OCI-LY7 (cell line): ENCODE measurements at regions not wholly inside any gene's neighbourhood (a gene's known extent, or its start where the extent isn't known, plus 50 kb on each side); places are given as distances from the start of the nearest gene placed in this dataset.

Experiments used
- BruUV-seq: library from RNA; stranded (reverse); fragments of 400-500 nt; replicated peaks from 2 replicates; lab custom pipeline; 2021; lab: Mats Ljungman, UMichigan
- CTCF ChIA-PET: fragments of 300-600 bp; sonication (Branson Sonifier 250); formaldehyde crosslinking; loops from one replicate; lab custom pipeline; 2022; ENCODE audit warnings: antibody characterized with exemption; ENCODE audit not compliant: unreplicated experiment; lab: Charles Lee
- POLR2A ChIA-PET: fragments of 300-600 bp; sonication (Branson Sonifier 250); formaldehyde crosslinking; loops from one replicate; lab custom pipeline; 2022; ENCODE audit warnings: antibody characterized with exemption; lab: Charles Lee
- DNase-seq: peaks from one replicate; pipeline ENCODE4 v3.0.0-alpha.2; 2015; ENCODE audit warnings: low spot score
- H2AFZ ChIP-seq: fragments of 200-600 bp; sonication (generic), shearing (Covaris generic); 2 replicates; pipeline ENCODE4 v1.6.1; 2014; ENCODE audit warnings: mild to moderate bottlenecking, antibody characterized with exemption, low read length, moderate library complexity
- H3K27ac ChIP-seq: fragments of 200-600 bp; sonication (generic); 2 replicates; pipeline ENCODE4 v1.5.1; 2014; ENCODE audit warnings: mixed run types, low read depth, mild to moderate bottlenecking, moderate library complexity, low read length, inconsistent platforms; ENCODE audit not compliant: poor library complexity, severe bottlenecking
- H3K36me3 ChIP-seq: fragments of 200-600 bp; sonication (generic); 2 replicates; pipeline ENCODE4 v1.6.1; 2014; ENCODE audit warnings: mild to moderate bottlenecking, antibody characterized with exemption, low read length, moderate library complexity, mixed read lengths; ENCODE audit not compliant: insufficient read depth
- H3K4me1 ChIP-seq: fragments of 200-600 bp; sonication (generic); 2 replicates; pipeline ENCODE4 v1.5.1; 2014; ENCODE audit warnings: mild to moderate bottlenecking, low read length; ENCODE audit not compliant: insufficient read depth, poor library complexity, severe bottlenecking
- H3K4me2 ChIP-seq: fragments of 200-600 bp; sonication (generic); 2 replicates; pipeline ENCODE4 v1.6.1; 2014; ENCODE audit warnings: mild to moderate bottlenecking, low read length
- H3K4me3 ChIP-seq: fragments of 200-600 bp; sonication (generic); 2 replicates; pipeline ENCODE4 v1.5.1; 2014; ENCODE audit warnings: mild to moderate bottlenecking, low read depth, low read length; ENCODE audit not compliant: poor library complexity, severe bottlenecking
- H3K79me2 ChIP-seq: fragments of 200-600 bp; sonication (generic); 2 replicates; pipeline ENCODE4 v1.6.1; 2016; ENCODE audit warnings: low read depth, mild to moderate bottlenecking, low read length, moderate library complexity, mixed read lengths; ENCODE audit not compliant: insufficient read depth
- H3K9me2 ChIP-seq: fragments of 200-600 bp; sonication (generic); 2 replicates; pipeline ENCODE4 v1.6.1; 2016; ENCODE audit warnings: mild to moderate bottlenecking, low read length, mixed read lengths; ENCODE audit not compliant: insufficient read depth
- H3K9me3 ChIP-seq: fragments of 200-600 bp; sonication (generic); 2 replicates; pipeline ENCODE4 v1.6.1; 2014; ENCODE audit warnings: mild to moderate bottlenecking, mixed run types, low read length, mixed read lengths
- H4K20me1 ChIP-seq: fragments of 200-600 bp; sonication (generic); 2 replicates; pipeline ENCODE4 v1.6.1; 2014; ENCODE audit warnings: mild to moderate bottlenecking, antibody characterized with exemption, low read length, moderate library complexity, mixed read lengths; ENCODE audit not compliant: insufficient read depth
- EZH2phosphoT487 ChIP-seq: fragments of 200-600 bp; sonication (generic); IDR thresholded peaks from 2 replicates; pipeline ENCODE4 v1.6.1; 2018; ENCODE audit warnings: low read depth, borderline replicate concordance, mild to moderate bottlenecking, mixed run types, antibody characterized with exemption, low read length, moderate library complexity, mixed read lengths
- intact Hi-C: fragments of 100-400 bp; cut with micrococcal nuclease; formaldehyde crosslinking; loops from one replicate; pipeline ENCODE4 v1.10.0; 2022; ENCODE audit not compliant: unreplicated experiment
- TF ChIP-seq, protein P1 (sequence below): fragments of 200-600 bp; sonication (generic); conservative IDR thresholded peaks from 2 replicates; pipeline ENCODE4 v1.5.1; 2014; ENCODE audit warnings: mild to moderate bottlenecking, antibody characterized with exemption, low read length, moderate library complexity, mixed read lengths

GRCh38 chr22:48044487-48045060 lies 1282.1 kb downstream of the TBC1D22A start:
- TF ChIP-seq EZH2phosphoT487: no peak
- TF ChIP-seq, protein P1, sequence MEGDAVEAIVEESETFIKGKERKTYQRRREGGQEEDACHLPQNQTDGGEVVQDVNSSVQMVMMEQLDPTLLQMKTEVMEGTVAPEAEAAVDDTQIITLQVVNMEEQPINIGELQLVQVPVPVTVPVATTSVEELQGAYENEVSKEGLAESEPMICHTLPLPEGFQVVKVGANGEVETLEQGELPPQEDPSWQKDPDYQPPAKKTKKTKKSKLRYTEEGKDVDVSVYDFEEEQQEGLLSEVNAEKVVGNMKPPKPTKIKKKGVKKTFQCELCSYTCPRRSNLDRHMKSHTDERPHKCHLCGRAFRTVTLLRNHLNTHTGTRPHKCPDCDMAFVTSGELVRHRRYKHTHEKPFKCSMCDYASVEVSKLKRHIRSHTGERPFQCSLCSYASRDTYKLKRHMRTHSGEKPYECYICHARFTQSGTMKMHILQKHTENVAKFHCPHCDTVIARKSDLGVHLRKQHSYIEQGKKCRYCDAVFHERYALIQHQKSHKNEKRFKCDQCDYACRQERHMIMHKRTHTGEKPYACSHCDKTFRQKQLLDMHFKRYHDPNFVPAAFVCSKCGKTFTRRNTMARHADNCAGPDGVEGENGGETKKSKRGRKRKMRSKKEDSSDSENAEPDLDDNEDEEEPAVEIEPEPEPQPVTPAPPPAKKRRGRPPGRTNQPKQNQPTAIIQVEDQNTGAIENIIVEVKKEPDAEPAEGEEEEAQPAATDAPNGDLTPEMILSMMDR: no peak

GRCh38 chr22:48043581-48043980 lies 1281.1 kb downstream of the TBC1D22A start:
- no peak for DNase-seq
- no peak overlapping the region for H3K27ac ChIP-seq
- ChIA-PET POLR2A (no interaction called here), CTCF (no interaction called here)
- TF ChIP-seq, protein P1: no peak
- TF ChIP-seq EZH2phosphoT487: no peak
- no peaks in the 10 kb centered on the region for H3K79me2 ChIP-seq
- H3K4me2 ChIP-seq: no peak overlapping the region
- intact Hi-C loops: no loop called here
- peaks cover 38% of the 10 kb centered on the region for H3K4me1 ChIP-seq
- no peaks in the 10 kb centered on the region for H3K9me3 ChIP-seq
- no peak overlapping the region for H3K4me3 ChIP-seq
- no peaks in the 10 kb centered on the region for H3K9me2 ChIP-seq
- H3K36me3 ChIP-seq: no peaks in the 10 kb centered on the region
- BruUV-seq: no TSS peak
- H2AFZ ChIP-seq: no peak overlapping the region
- no peaks in the 10 kb centered on the region for H4K20me1 ChIP-seq

More at GRCh38 chr22:48044487-48045060, 1282.1 kb downstream of the TBC1D22A start:
- H3K4me2 ChIP-seq: no peak overlapping the region
- H3K79me2 ChIP-seq: no peaks in the 10 kb centered on the region
- DNase-seq: no peak
- H3K36me3 ChIP-seq: no peaks in the 10 kb centered on the region
- POLR2A ChIA-PET: interaction anchor here (0.9 to 1.3 kb wide), 3 partner anchors 25 to 49 kb away, joined by 3 to 10 read pairs (median 4); no protein-coding TSS in a partner anchor
- intact Hi-C loops: loop anchor here (1.0 kb wide), 1 partner anchor 48 kb away; no protein-coding TSS in a partner anchor
- H2AFZ ChIP-seq: peak overlapping the region; percentile 91; the same call in 1 of the 2 replicates
- H3K4me1 ChIP-seq: peaks cover 33% of the 10 kb centered on the region
- H3K4me3 ChIP-seq: no peak overlapping the region
- BruUV-seq: no TSS peak
- no peaks in the 10 kb centered on the region for H4K20me1 ChIP-seq
- H3K9me3 ChIP-seq: no peaks in the 10 kb centered on the region
- no peak overlapping the region for H3K27ac ChIP-seq
- H3K9me2 ChIP-seq: no peaks in the 10 kb centered on the region
- CTCF ChIA-PET: interaction anchor here (0.7 kb wide), 1 partner anchor 26 kb away, joined by 4 read pairs; no protein-coding TSS in a partner anchor

DNA sequence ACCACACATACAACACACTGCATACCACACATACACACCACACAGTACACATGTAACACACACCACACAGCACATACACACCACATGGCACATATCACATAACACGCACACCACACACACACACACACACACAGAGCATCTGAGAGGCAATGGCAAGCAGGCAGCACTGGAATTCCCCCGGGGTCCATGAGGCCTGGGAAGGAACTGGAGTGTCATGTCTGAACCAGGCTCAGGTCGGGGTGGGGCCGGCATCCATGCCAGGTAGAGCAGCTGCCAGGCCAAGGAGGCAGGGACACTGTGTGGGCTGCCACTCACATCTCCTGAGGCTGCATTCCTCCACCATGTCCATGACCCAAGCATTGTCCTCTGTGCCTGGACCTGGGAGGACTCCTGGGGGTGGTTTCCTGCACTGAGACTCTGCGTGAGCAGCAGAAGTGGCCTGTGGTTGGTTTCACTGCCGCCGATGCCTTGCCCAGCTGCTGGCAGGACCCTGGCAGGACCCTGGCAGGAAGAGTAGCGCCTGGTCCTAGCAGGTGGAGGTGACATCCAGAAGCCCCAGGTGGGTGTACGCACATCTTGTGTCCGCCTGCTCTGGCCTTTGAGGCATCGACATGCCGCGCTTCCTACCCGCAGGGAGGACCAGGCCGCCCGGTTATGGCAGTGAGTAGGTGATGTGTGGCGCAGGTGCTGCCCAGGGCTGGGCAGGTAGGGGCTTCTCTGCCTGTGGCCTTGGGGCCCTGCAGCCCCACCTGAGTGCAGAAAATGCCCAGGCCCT lies 1280.4 kb downstream of the TBC1D22A start:
- DNase-seq: no peak
- H3K79me2 ChIP-seq: no peaks in the 10 kb centered on the region
- no TSS peak for BruUV-seq
- POLR2A ChIA-PET: no interaction called here
- no peak overlapping the region for H3K27ac ChIP-seq
- peaks cover 40% of the 10 kb centered on the region for H3K4me1 ChIP-seq
- no peak overlapping the region for H2AFZ ChIP-seq
- no peaks in the 10 kb centered on the region for H3K9me2 ChIP-seq
- no peak overlapping the region for H3K4me3 ChIP-seq
- H3K36me3 ChIP-seq: no peaks in the 10 kb centered on the region
- intact Hi-C loops: no loop called here
- TF ChIP-seq, protein P1: no peak
- TF ChIP-seq EZH2phosphoT487: no peak
- H3K9me3 ChIP-seq: no peaks in the 10 kb centered on the region
- no peaks in the 10 kb centered on the region for H4K20me1 ChIP-seq
- H3K4me2 ChIP-seq: no peak overlapping the region
- CTCF ChIA-PET: no interaction called here
